ENCODE measurements at regions not wholly inside any gene's neighbourhood (a gene's known extent, or its start where the extent isn't known, plus 50 kb on each side); places are given as distances from the start of the nearest gene placed in this dataset.

DNA sequence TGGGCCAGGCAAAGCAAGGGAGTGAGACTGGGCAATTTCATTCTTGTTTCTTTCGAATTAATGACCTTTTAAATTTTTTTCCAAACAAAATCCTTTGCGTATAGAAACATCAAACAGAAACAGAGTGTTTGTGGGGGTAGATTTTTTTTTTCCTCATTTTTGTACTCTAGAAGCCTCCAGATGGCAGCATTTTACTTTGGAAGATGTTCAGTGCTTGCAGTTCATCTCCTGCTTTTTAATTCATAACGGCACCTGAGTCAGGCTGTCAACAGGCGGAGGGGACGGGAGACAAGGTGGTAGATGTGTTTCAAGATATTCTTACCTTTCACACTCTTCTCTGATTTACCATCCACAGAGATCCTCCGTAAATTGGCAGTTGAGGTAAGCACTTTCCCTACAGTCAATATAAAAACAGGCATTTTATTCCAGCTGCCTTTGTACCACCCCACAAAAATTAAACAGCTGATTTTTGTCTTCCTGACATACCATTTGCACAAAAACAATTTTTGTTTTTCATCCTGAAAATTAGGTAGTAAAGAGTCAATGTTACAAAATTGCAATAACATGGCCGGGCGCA is 99.5 kb upstream of the FBXL17 start:
- POLR2A ChIA-PET: no interaction called here
- intact Hi-C loops (cut with micrococcal nuclease): no loop called here

DNA sequence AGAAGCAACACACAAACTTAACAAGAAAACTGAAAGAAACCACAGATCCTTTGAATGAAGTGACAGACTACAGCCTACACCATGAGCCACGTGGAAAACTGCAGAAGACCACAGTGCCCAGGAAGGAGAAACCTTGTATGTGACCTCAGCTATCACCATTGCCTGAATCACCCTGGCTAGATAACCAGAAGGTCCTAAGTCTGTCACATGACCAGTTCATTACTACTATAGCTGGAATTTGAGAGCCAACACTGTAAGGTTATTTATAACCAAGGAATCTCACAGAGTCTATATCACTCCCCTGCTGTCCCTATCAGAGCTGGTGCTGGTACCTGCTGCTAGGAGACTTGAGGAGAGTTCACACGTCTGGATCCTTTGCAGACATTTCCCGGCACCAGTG is 90.3 kb upstream of the FBXL17 start:
- H3K9me3 ChIP-seq (replicated peaks; ENCODE audit: control insufficient read depth, insufficient read depth, low read length): no peaks in the 10 kb centered on the region
- TF ChIP-seq POLR2A (IDR thresholded peaks at IDR 0.05; ENCODE audit: low read depth, low read length): no peak
- TF ChIP-seq, protein P1, sequence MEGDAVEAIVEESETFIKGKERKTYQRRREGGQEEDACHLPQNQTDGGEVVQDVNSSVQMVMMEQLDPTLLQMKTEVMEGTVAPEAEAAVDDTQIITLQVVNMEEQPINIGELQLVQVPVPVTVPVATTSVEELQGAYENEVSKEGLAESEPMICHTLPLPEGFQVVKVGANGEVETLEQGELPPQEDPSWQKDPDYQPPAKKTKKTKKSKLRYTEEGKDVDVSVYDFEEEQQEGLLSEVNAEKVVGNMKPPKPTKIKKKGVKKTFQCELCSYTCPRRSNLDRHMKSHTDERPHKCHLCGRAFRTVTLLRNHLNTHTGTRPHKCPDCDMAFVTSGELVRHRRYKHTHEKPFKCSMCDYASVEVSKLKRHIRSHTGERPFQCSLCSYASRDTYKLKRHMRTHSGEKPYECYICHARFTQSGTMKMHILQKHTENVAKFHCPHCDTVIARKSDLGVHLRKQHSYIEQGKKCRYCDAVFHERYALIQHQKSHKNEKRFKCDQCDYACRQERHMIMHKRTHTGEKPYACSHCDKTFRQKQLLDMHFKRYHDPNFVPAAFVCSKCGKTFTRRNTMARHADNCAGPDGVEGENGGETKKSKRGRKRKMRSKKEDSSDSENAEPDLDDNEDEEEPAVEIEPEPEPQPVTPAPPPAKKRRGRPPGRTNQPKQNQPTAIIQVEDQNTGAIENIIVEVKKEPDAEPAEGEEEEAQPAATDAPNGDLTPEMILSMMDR (IDR thresholded peaks at IDR 0.05; ENCODE audit: extremely low read depth in 1 of 2, insufficient read depth in 1 of 2, low read depth in 1 of 2, low read length in 2 of 2): no peak
- TF ChIP-seq, protein P2, sequence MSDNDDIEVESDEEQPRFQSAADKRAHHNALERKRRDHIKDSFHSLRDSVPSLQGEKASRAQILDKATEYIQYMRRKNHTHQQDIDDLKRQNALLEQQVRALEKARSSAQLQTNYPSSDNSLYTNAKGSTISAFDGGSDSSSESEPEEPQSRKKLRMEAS (IDR thresholded peaks at IDR 0.05; ENCODE audit: insufficient read depth, insufficient read length): no peak
- no peak for TF ChIP-seq POLR2AphosphoS5 (IDR thresholded peaks at IDR 0.05; ENCODE audit: insufficient read depth, low read depth, low read length)
- TF ChIP-seq MYC (IDR thresholded peaks at IDR 0.05; ENCODE audit: low read depth, low read length): no peak
- no peak for TF ChIP-seq GATA2 (IDR thresholded peaks at IDR 0.05; ENCODE audit: insufficient read depth, insufficient read length, low read depth, low read length)
- TF ChIP-seq FOS (IDR thresholded peaks at IDR 0.05; ENCODE audit: borderline replicate concordance, insufficient read depth, low read length): no peak
- TF ChIP-seq JUN (IDR thresholded peaks at IDR 0.05; ENCODE audit: borderline replicate concordance, insufficient read depth, insufficient read length, low read depth): no peak
- no peak overlapping the region for H2AFZ ChIP-seq (ENCODE audit: low read depth, low read length)
- FAIRE-seq (no peak), DNase-seq (ENCODE audit: low read depth, low spot score) (no peak)
- H4K20me1 ChIP-seq (replicated peaks; ENCODE audit: control insufficient read depth, extremely low read depth, insufficient read depth, low read length): no peaks in the 10 kb centered on the region
- ChIA-PET CTCF (no interaction called here), POLR2A (no interaction called here)
- no peaks in the 10 kb centered on the region for H3K36me3 ChIP-seq (ENCODE audit: control insufficient read depth in 2 of 2, extremely low read depth in 1 of 2, insufficient read depth in 2 of 2, low read length in 2 of 2)
- no peak overlapping the region for H3K27ac ChIP-seq (ENCODE audit: insufficient read depth, low read depth, low read length)
- H3K4me1 ChIP-seq (ENCODE audit: control insufficient read depth, extremely low read depth, insufficient read depth, low read length): no peaks in the 10 kb centered on the region
- no peaks in the 10 kb centered on the region for H3K27me3 ChIP-seq (ENCODE audit: control insufficient read depth in 2 of 2, insufficient read depth in 2 of 2, low read length in 2 of 2)
- H3K9me1 ChIP-seq (replicated peaks; ENCODE audit: control insufficient read depth, extremely low read depth, insufficient read depth, low read length): no peaks in the 10 kb centered on the region
- no peaks in the 10 kb centered on the region for H3K79me2 ChIP-seq (ENCODE audit: control insufficient read depth, insufficient read depth, low read length)
- intact Hi-C loops (cut with micrococcal nuclease): no loop called here
- H3K9ac ChIP-seq (replicated peaks; ENCODE audit: extremely low read depth, insufficient read depth, low read length): no peak overlapping the region
- BruUV-seq (replicated peaks): no TSS peak
- H3K4me2 ChIP-seq (ENCODE audit: insufficient read depth, low read length): no peak overlapping the region
- dilution Hi-C loops (cut with MboI; ENCODE audit: extremely low pct_ligation_motif_present, low sequenced_read_pairs): no loop called here
- H3K4me3 ChIP-seq (replicated peaks in 1 of 3; ENCODE audit: insufficient read depth in 1 of 3, low read depth in 1 of 3, low read length in 3 of 3): no peak overlapping the region

More for the DNA sequence above, 99.5 kb upstream of the FBXL17 start:
- H3K79me2 ChIP-seq (ENCODE audit: control insufficient read depth, insufficient read depth, low read length): no peaks in the 10 kb centered on the region
- FAIRE-seq (no peak), DNase-seq (ENCODE audit: low read depth, low spot score) (peak; percentile 26)
- no peaks in the 10 kb centered on the region for H3K9me3 ChIP-seq (replicated peaks; ENCODE audit: control insufficient read depth, insufficient read depth, low read length)
- no peaks in the 10 kb centered on the region for H3K27me3 ChIP-seq (ENCODE audit: control insufficient read depth in 2 of 2, insufficient read depth in 2 of 2, low read length in 2 of 2)
- dilution Hi-C loops (cut with MboI; ENCODE audit: extremely low pct_ligation_motif_present, low sequenced_read_pairs): no loop called here
- H3K4me3 ChIP-seq (replicated peaks in 1 of 3; ENCODE audit: insufficient read depth in 1 of 3, low read depth in 1 of 3, low read length in 3 of 3): no peak overlapping the region
- no peaks in the 10 kb centered on the region for H3K9me1 ChIP-seq (replicated peaks; ENCODE audit: control insufficient read depth, extremely low read depth, insufficient read depth, low read length)
- H2AFZ ChIP-seq (ENCODE audit: low read depth, low read length): no peak overlapping the region
- no peaks in the 10 kb centered on the region for H3K36me3 ChIP-seq (ENCODE audit: control insufficient read depth in 2 of 2, extremely low read depth in 1 of 2, insufficient read depth in 2 of 2, low read length in 2 of 2)
- H3K9ac ChIP-seq (replicated peaks; ENCODE audit: extremely low read depth, insufficient read depth, low read length): no peak overlapping the region
- TF ChIP-seq, protein P1 (IDR thresholded peaks at IDR 0.05; ENCODE audit: extremely low read depth in 1 of 2, insufficient read depth in 1 of 2, low read depth in 1 of 2, low read length in 2 of 2): peak in 1 of 2 donors; percentile 16
- TF ChIP-seq EZH2 (IDR thresholded peaks at IDR 0.05; ENCODE audit: borderline replicate concordance, low read depth, low read length, severe bottlenecking): no peak
- H3K4me2 ChIP-seq (ENCODE audit: insufficient read depth, low read length): no peak overlapping the region
- no peaks in the 10 kb centered on the region for H4K20me1 ChIP-seq (replicated peaks; ENCODE audit: control insufficient read depth, extremely low read depth, insufficient read depth, low read length)
- H3K27ac ChIP-seq (ENCODE audit: insufficient read depth, low read depth, low read length): no peak overlapping the region
- no peaks in the 10 kb centered on the region for H3K4me1 ChIP-seq (ENCODE audit: control insufficient read depth, extremely low read depth, insufficient read depth, low read length)
- no TSS peak for BruUV-seq (replicated peaks)
- CTCF ChIA-PET: no interaction called here

Measured in endothelial cell of umbilical vein (primary cell).